Body of pancreas (tissue), 4 donors: ENCODE measurements at regions not wholly inside any gene's neighbourhood (a gene's known extent, or its start where the extent isn't known, plus 50 kb on each side); places are given as distances from the start of the nearest gene placed in this dataset.

Experiments
- POLR2A ChIP-seq, 3 donors: fragments of 450-650 bp; IDR thresholded peaks; one replicate each; pipeline ENCODE4 v1.6.1; 2016; ENCODE audit warnings: antibody characterized with exemption in 3 of 3, mild to moderate bottlenecking in 2 of 3
- TF ChIP-seq, protein P1 (sequence below), 7 experiments: fragments of 450-650 bp in 4 of 7; fragments of 200-600 bp in 3 of 7; sonication (generic) in 3 of 7; IDR thresholded peaks; one replicate each; pipeline ENCODE4 v1.5.1; 2016 to 2019; ENCODE audit warnings: antibody characterized with exemption in 7 of 7

DNA sequence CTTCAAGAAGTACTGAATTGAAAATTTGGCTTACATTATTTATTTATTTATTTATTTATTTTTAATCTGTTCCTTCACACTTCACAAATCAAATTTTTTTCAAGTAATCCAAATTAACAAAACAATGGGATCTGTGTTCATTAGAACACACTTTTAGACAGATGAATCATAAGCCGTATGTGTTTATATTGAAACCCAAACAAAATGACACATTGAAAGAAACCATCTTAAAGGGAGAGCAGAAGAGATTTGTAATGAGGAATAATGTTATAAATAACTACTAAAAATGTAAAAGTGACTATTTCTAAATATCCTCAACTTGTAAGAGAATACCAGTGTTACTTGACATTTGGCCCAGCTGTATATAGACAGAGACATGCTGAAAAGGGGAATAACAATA, 991.0 kb upstream of the CHAC2 start:
- no peak for TF ChIP-seq POLR2A (IDR thresholded peaks at IDR 0.05)
- TF ChIP-seq, protein P1, sequence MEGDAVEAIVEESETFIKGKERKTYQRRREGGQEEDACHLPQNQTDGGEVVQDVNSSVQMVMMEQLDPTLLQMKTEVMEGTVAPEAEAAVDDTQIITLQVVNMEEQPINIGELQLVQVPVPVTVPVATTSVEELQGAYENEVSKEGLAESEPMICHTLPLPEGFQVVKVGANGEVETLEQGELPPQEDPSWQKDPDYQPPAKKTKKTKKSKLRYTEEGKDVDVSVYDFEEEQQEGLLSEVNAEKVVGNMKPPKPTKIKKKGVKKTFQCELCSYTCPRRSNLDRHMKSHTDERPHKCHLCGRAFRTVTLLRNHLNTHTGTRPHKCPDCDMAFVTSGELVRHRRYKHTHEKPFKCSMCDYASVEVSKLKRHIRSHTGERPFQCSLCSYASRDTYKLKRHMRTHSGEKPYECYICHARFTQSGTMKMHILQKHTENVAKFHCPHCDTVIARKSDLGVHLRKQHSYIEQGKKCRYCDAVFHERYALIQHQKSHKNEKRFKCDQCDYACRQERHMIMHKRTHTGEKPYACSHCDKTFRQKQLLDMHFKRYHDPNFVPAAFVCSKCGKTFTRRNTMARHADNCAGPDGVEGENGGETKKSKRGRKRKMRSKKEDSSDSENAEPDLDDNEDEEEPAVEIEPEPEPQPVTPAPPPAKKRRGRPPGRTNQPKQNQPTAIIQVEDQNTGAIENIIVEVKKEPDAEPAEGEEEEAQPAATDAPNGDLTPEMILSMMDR (IDR thresholded peaks at IDR 0.05): no peak
